OCI-LY7 (cell line): ENCODE measurements at regions not wholly inside any gene's neighbourhood (a gene's known extent, or its start where the extent isn't known, plus 50 kb on each side); places are given as distances from the start of the nearest gene placed in this dataset.

Experiments used
- BruUV-seq: library from RNA; stranded (reverse); fragments of 400-500 nt; replicated peaks from 2 replicates; lab custom pipeline; 2021; lab: Mats Ljungman, UMichigan
- CTCF ChIA-PET: fragments of 300-600 bp; sonication (Branson Sonifier 250); formaldehyde crosslinking; loops from one replicate; lab custom pipeline; 2022; ENCODE audit warnings: antibody characterized with exemption; ENCODE audit not compliant: unreplicated experiment; lab: Charles Lee
- POLR2A ChIA-PET: fragments of 300-600 bp; sonication (Branson Sonifier 250); formaldehyde crosslinking; loops from one replicate; lab custom pipeline; 2022; ENCODE audit warnings: antibody characterized with exemption; lab: Charles Lee
- DNase-seq: peaks from one replicate; pipeline ENCODE4 v3.0.0-alpha.2; 2015; ENCODE audit warnings: low spot score
- H2AFZ ChIP-seq: fragments of 200-600 bp; sonication (generic), shearing (Covaris generic); 2 replicates; pipeline ENCODE4 v1.6.1; 2014; ENCODE audit warnings: mild to moderate bottlenecking, antibody characterized with exemption, low read length, moderate library complexity
- H3K27ac ChIP-seq: fragments of 200-600 bp; sonication (generic); 2 replicates; pipeline ENCODE4 v1.5.1; 2014; ENCODE audit warnings: mixed run types, low read depth, mild to moderate bottlenecking, moderate library complexity, low read length, inconsistent platforms; ENCODE audit not compliant: poor library complexity, severe bottlenecking
- H3K36me3 ChIP-seq: fragments of 200-600 bp; sonication (generic); 2 replicates; pipeline ENCODE4 v1.6.1; 2014; ENCODE audit warnings: mild to moderate bottlenecking, antibody characterized with exemption, low read length, moderate library complexity, mixed read lengths; ENCODE audit not compliant: insufficient read depth
- H3K4me1 ChIP-seq: fragments of 200-600 bp; sonication (generic); 2 replicates; pipeline ENCODE4 v1.5.1; 2014; ENCODE audit warnings: mild to moderate bottlenecking, low read length; ENCODE audit not compliant: insufficient read depth, poor library complexity, severe bottlenecking
- H3K4me2 ChIP-seq: fragments of 200-600 bp; sonication (generic); 2 replicates; pipeline ENCODE4 v1.6.1; 2014; ENCODE audit warnings: mild to moderate bottlenecking, low read length
- H3K4me3 ChIP-seq: fragments of 200-600 bp; sonication (generic); 2 replicates; pipeline ENCODE4 v1.5.1; 2014; ENCODE audit warnings: mild to moderate bottlenecking, low read depth, low read length; ENCODE audit not compliant: poor library complexity, severe bottlenecking
- H3K79me2 ChIP-seq: fragments of 200-600 bp; sonication (generic); 2 replicates; pipeline ENCODE4 v1.6.1; 2016; ENCODE audit warnings: low read depth, mild to moderate bottlenecking, low read length, moderate library complexity, mixed read lengths; ENCODE audit not compliant: insufficient read depth
- H3K9me2 ChIP-seq: fragments of 200-600 bp; sonication (generic); 2 replicates; pipeline ENCODE4 v1.6.1; 2016; ENCODE audit warnings: mild to moderate bottlenecking, low read length, mixed read lengths; ENCODE audit not compliant: insufficient read depth
- H3K9me3 ChIP-seq: fragments of 200-600 bp; sonication (generic); 2 replicates; pipeline ENCODE4 v1.6.1; 2014; ENCODE audit warnings: mild to moderate bottlenecking, mixed run types, low read length, mixed read lengths
- H4K20me1 ChIP-seq: fragments of 200-600 bp; sonication (generic); 2 replicates; pipeline ENCODE4 v1.6.1; 2014; ENCODE audit warnings: mild to moderate bottlenecking, antibody characterized with exemption, low read length, moderate library complexity, mixed read lengths; ENCODE audit not compliant: insufficient read depth
- CTCF ChIP-seq: fragments of 200-600 bp; sonication (generic); conservative IDR thresholded peaks from 2 replicates; pipeline ENCODE4 v1.5.1; 2014; ENCODE audit warnings: mild to moderate bottlenecking, antibody characterized with exemption, low read length, moderate library complexity, mixed read lengths
- EZH2phosphoT487 ChIP-seq: fragments of 200-600 bp; sonication (generic); IDR thresholded peaks from 2 replicates; pipeline ENCODE4 v1.6.1; 2018; ENCODE audit warnings: low read depth, borderline replicate concordance, mild to moderate bottlenecking, mixed run types, antibody characterized with exemption, low read length, moderate library complexity, mixed read lengths
- intact Hi-C: fragments of 100-400 bp; cut with micrococcal nuclease; formaldehyde crosslinking; loops from one replicate; pipeline ENCODE4 v1.10.0; 2022; ENCODE audit not compliant: unreplicated experiment

- H3K4me1 ChIP-seq, result no peaks in the 10 kb centered on the region
- no peaks in the 10 kb centered on the region for H3K9me3 ChIP-seq
- H3K4me3 ChIP-seq, result no peak overlapping the region
- no peak overlapping the region for H3K4me2 ChIP-seq
- H3K36me3 ChIP-seq, result no peaks in the 10 kb centered on the region
- H3K27ac ChIP-seq, result no peak overlapping the region
- no peak overlapping the region for H2AFZ ChIP-seq
- no peak for DNase-seq
- H4K20me1 ChIP-seq, result no peaks in the 10 kb centered on the region
- no TSS peak for BruUV-seq
- TF ChIP-seq CTCF (no peak), EZH2phosphoT487 (no peak)
- ChIA-PET CTCF (no interaction called here), POLR2A (no interaction called here)
- no peaks in the 10 kb centered on the region for H3K9me2 ChIP-seq
- H3K79me2 ChIP-seq, result no peaks in the 10 kb centered on the region
- intact Hi-C loops, result no loop called here
Measured at GRCh38 chr4:92175250-92175649, 128.5 kb upstream of the GRID2 start.

GRCh38 chr4:92182006-92182735 lies 121.6 kb upstream of the GRID2 start:
- BruUV-seq, result no TSS peak
- DNase-seq, result no peak
- TF ChIP-seq EZH2phosphoT487 (no peak), CTCF (no peak)
- H2AFZ ChIP-seq, result no peak overlapping the region
- H3K4me2 ChIP-seq, result no peak overlapping the region
- H3K9me2 ChIP-seq, result no peaks in the 10 kb centered on the region
- no peak overlapping the region for H3K4me3 ChIP-seq
- ChIA-PET CTCF (no interaction called here), POLR2A (no interaction called here)
- no peaks in the 10 kb centered on the region for H3K9me3 ChIP-seq
- no peaks in the 10 kb centered on the region for H3K4me1 ChIP-seq
- intact Hi-C loops, result no loop called here
- no peaks in the 10 kb centered on the region for H3K79me2 ChIP-seq
- H3K27ac ChIP-seq, result no peak overlapping the region
- no peaks in the 10 kb centered on the region for H3K36me3 ChIP-seq
- H4K20me1 ChIP-seq, result no peaks in the 10 kb centered on the region

DNA sequence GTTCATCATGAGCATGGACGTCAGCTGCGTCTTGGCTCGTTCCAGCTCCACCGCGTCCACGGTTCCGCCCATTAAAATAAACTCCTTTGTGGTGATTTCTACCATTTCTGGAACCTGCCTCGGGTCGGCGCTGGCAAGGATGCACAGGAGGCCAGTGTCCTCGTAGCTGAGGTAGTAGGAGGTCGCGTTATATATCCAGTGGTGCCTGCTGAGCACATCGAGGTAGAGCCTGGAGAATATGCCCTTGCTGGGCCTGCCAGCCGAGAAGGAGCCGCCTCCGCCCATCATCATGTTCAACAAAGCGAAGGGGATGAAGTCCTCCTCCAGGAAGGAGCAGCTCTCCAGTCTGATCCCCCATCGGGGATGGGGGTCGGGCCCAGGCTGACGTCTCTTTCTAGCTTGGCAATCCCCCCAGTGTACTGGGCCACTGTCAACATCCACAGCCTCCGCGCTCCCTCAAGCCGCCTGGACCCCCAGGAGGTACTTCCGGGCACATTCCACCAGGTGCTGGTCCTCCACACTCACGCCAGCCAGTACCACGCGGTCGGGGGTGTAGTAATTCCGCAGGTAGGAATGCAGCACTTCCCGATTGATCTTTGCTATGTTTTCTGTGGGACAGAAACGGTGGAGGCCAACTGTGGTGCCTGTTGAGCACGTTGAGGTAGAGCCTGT lies 120.9 kb upstream of the GRID2 start:
- BruUV-seq, result no TSS peak
- Histone ChIP-seq H3K9me3 (no peaks in the 10 kb centered on the region), H3K4me3 (no peak overlapping the region), H3K9me2 (no peaks in the 10 kb centered on the region), H3K36me3 (no peaks in the 10 kb centered on the region), H2AFZ (no peak overlapping the region), H3K79me2 (no peaks in the 10 kb centered on the region), H3K27ac (no peak overlapping the region), H3K4me1 (no peaks in the 10 kb centered on the region), H3K4me2 (no peak overlapping the region), H4K20me1 (no peaks in the 10 kb centered on the region)
- ChIA-PET POLR2A (no interaction called here), CTCF (no interaction called here)
- TF ChIP-seq EZH2phosphoT487 (no peak), CTCF (no peak)
- intact Hi-C loops, result no loop called here
- no peak for DNase-seq
